ENCODE measurements at regions not wholly inside any gene's neighbourhood (a gene's known extent, or its start where the extent isn't known, plus 50 kb on each side); places are given as distances from the start of the nearest gene placed in this dataset.

DNA sequence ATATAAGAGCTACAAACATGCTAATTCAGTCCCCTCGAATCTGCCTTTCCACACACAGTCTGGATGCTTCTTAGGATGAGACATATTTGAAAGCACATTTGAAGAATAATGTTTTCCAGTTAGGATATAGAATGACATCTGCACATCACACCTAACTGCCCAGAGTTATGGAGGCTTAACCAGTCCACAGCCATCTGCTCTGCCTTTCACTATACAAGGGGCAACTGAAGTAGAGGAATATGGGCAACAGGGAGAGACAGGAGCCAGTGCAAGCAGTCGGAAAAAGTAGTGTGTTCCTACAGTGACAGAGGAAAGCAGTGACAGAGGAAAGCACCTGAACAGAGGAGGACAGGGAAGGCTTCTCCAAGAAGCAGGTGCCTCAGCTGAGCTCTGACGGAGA, 79.0 kb upstream of the CLDN18 start:
- TF ChIP-seq EZH2 (IDR thresholded peaks at IDR 0.05; ENCODE audit: borderline replicate concordance, insufficient read depth, low read length, poor library complexity, severe bottlenecking), result no peak
- no peak for TF ChIP-seq CTCF (IDR thresholded peaks at IDR 0.05; ENCODE audit: poor library complexity, severe bottlenecking)
- no peak for TF ChIP-seq EP300 (conservative IDR thresholded peaks at IDR 0.05; ENCODE audit: poor library complexity, severe bottlenecking)
- TF ChIP-seq SMC3 (conservative IDR thresholded peaks at IDR 0.05; ENCODE audit: poor library complexity), result no peak

All from neural cell (in vitro differentiated cells).